ENCODE measurements at regions not wholly inside any gene's neighbourhood (a gene's known extent, or its start where the extent isn't known, plus 50 kb on each side); places are given as distances from the start of the nearest gene placed in this dataset.
"Not testable (repeated sequence)": the region's sequence is repeated elsewhere in the genome, so short reads cannot be mapped to it uniquely, and the experiment has no call there.

DNA sequence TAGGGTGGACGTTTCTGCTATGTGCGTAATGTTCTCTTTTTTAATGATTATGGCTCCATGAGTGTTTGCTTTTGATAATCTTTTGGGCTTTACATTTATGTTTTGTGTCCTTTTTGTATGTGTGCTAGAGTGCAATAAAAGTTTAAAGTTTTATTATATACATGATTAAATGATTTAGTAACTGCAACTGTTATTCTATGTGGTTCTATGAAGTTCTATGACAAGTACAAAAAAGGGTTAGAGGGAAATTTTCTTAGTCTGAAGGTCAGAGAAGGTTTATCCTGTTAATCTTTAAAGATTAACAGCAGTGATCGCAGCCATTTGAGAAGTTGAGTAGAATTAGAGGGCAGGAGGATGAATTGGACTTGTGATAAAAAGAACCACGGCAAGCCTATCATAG lies 386.4 kb upstream of the CHRM3 start:
- DNase-seq (ENCODE audit: low read depth): no peak

DNA sequence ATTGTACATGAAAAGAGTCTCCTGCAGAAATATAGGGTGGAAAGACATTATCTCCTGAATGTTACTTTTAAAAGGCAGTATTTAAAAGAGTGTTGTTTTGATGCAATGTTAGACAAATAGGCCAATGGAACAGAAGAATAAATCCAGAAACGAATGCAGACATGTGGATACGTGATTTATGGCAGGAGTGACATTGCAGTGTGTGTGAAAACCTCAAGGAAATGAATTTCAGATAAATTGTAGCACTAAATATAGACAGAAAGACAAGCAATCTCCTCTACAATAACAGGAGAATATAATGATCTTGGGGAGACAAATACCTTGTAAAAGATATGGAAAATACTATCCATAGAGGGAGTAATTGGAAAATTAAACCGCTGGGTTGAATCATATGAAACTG lies 387.8 kb upstream of the CHRM3 start:
- DNase-seq (ENCODE audit: low read depth): no peak

DNA sequence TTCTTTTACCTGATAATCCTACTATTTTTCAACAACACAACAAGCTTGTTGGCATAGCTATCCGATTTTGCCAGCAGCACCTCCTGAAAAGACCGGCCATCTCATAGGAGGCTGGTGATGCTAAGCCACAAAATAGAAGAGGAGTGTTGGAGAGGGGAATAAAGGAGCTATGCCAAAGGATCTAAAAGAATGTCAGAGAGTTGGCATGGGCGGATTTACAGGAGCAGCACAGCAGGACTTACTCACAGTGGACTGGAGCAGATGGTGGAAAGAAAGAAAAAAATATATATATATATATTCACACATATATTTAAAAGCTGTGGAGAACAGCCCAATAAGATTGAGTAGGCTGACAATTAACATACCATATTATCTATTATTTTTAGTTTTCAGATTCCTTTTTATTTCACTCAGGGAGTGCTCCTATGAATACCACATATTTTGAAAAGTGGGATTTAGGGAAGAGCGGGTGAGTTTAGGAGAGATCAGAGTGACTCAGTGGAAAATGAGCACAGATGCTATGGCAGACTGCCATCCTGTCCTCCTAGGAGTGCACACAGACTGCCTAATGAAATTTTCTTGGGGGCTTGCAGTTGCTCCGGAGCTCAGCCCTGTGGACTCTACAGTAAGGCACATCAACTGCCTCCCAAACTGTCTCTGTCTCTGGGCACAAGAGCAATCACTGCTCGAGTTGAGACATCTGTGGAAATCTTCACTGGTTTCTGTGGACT lies 394.4 kb upstream of the CHRM3 start:
- no peak for DNase-seq (ENCODE audit: low read depth)

DNA sequence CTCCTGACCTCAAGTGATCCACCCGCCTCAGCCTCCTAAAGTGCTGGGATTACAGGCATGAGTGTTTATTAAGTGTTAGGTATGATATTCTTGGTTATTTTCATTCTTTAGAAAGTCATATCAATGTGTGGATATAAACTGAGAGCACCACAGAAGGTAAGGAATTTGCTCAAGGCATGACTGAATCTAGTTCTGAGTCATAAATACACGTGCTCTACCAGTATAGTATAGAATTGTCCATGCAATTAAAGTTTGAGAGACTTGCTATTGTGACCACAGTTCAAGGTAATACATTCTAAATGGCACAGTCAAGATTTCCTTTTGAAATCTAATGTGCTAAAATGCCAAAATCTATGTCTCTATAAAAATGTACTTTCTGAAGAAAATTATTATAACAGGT lies 401.1 kb upstream of the CHRM3 start:
- DNase-seq (ENCODE audit: low read depth): no peak

DNA sequence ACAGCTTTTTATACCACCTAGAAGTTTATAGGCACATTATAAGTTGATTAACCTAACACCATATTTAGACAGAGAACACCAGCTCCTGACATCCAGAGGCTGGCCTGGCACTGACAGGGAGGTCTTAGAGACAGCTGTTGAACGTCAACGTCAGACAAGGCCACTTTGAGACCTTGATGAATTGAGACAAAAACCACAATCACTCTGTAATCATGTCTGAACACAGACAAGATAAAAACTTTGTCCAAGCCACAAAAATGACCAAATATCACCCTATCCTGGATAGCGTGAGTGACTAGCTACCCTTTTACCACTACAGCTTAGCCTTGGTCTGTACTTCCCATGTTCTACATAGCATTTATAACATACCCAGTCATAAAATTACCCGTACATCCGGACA lies 403.6 kb upstream of the CHRM3 start:
- no peak for DNase-seq (ENCODE audit: low read depth)

DNA sequence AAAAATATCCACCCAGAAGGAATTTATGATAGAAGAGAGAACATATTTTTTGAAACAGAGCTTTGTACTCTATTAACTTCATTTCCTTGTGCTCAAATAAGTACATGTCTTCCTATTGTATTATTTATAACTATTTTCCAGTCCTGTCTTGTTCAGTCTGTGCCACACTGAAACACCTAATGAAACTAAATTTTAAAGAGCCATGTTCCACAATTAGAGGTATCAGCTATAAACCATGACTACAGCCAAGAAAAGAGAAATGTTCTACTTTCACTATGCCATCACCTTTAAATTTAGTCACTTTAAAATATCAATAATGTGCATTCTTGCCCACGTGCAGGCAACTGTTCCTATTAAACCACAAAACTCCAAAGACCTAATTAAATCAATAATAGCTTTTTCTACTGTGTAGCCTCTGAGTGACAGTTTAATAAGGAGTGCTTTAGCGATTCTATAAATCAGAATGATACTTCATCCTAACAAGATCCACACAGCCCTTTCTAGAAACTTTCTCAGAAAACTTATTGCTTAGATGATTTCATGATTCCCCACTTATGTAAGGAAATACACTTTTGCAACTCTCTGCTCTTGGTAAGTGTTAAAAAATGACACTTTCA lies 404.9 kb upstream of the CHRM3 start:
- DNase-seq (ENCODE audit: low read depth): no peak

DNA sequence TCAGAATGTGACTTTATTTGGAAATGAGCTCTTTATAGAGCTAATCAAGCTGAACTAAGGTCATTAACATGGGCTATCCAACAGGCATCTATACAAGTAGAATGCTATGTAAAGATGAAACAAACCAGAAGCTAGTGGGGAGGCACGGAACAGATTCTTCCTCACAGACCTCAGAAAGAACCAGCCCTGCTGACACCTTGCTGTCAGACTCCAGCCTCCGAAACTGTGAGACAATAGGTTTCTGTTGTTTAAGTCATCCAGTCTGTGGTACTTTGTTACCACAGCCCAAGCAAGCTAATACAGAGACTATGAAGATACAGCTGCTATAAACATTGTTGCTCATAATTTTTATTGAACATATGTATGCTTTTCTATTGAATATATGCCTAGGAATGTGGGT lies 406.3 kb upstream of the CHRM3 start:
- no peak for DNase-seq (ENCODE audit: low read depth)

DNA sequence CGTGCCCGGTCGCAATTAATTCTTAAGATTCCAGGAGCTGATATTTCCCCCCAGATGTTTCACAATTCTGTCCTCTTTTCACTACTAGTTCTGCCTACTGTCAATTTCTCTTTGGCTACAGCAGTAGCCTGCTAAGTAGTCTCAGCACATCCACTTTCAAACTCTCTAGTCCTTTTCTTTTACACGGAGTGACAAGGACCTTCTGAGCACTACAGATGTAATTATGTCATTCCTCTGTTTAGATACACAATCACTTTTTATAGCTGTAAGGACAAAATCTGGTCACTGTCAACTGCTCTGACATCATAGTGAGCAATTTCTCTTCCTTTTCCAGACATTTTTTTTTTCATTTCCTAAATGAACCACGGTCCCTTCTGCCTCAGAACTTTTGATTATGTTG lies 421.7 kb upstream of the CHRM3 start:
- peak; percentile 6 for DNase-seq (ENCODE audit: low read depth)

DNA sequence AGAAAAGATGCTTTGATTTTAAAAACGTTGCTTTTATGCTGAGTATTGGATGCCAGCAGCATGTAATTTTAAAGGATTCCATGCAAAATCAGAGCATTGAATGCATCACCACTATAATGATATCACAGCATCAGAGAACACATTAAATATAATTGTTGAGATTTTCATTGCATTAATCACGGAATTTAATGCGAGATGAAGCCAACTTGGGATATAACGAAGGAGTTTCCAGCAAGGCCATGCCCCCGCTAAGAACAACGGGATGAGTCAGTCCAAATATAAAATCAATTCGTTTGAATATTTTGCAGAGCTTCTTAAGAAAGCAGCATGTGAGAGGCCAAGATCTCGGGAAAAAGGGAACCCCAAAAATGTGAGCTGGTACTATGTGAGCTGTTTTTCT lies 423.4 kb upstream of the CHRM3 start:
- DNase-seq (ENCODE audit: low read depth): no peak

DNA sequence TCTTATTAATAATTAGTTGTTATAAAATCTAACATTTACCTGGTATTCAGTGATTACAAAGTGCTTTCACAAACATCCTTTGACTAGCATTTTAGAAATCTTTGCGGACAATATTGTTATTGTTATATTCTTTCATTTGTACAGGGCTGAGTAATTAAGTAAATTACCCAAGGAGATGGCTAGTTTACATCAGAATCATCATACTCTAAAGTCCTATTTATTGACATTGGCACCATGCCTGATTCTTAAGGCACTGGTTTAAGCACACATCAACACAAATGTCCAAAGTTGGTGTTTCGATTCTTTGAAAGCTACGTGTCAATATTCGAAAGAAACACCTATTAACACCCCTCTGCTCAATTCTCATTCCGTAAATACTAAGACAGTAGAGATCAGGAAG lies 424.6 kb upstream of the CHRM3 start:
- DNase-seq (ENCODE audit: low read depth): no peak

DNA sequence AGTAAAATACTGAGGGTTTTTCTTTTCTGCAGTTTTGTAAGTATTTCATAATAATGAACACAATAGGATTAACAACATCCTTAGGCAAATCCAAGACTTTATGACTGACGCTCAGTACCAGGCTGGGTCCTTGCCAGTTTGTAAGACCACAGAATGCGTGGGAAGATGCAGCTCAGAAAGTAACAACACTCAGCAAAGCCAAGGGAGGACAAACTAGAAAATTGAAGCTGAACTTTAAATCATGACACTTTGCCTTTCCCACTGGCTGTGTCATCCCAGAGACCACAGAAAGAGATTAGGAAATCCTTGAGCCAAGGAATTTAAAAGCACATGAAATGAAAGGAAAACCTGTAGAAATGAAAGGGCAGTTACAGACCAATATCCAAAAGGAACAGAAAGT lies 426.3 kb upstream of the CHRM3 start:
- peak; percentile 3 for DNase-seq (ENCODE audit: low read depth)

DNA sequence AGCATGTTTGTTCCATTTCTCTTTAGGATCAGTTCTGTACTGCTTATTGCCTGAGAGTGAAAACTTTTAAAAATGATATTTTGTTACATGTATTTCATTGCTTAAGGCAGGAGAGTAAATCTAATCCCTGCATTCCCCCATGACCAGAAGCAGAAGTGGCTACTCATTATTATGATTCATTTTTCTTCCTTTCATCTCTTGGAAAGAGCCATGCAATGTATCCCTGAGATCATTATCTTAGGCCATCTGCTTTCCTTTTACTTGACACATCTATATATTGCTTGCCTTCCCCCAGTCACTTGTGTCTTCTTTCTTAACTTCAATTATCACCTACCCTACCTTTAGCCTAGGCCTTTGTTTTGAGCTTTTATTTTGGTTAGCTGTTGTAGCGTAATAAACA lies 430.4 kb upstream of the CHRM3 start:
- no peak for DNase-seq (ENCODE audit: low read depth)

DNA sequence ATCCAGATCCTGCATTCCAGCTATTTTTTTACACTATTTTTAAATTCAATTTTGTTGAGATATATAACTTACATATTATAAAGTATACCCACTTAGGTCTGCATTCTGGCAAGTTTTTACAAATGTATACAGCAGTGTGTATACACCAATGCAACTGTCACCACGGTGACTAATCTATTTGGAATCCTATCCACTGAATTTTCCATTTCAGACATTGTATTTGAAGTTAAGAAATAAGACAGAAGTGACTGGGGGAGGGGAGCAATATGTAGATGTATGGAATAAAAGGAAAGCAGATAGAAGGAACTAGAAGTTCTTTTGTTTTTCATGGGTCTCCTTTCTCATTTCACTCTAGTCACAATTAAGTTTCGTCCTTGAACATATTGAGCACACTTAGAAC lies 431.5 kb upstream of the CHRM3 start:
- DNase-seq (ENCODE audit: low read depth): no peak

DNA sequence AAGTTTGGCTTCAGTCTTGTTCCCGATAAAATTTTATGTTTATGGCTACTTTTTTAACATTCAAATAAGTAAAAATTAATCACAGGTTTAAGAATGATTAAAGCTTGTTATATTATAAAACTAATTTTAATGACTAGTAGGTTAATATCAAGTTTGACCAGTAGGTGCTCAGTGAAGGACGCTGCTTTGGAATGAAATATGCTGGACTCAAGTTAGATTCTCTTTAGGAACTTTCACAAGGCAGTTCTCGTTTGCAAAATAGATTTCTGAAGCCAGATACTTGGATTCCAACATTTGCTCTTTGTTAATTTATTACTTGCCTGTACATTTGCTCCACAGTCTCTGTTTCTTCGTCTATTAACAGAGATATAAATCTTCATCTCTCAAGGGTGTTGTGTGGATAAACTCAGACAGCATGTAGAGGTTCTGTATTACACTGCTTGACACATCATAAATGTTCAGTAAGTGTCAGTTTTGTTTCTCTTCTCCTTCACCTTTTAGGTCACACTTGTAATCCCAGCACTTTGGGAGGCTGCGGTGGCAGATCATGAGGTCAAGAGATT lies 432.8 kb upstream of the CHRM3 start:
- no peak for DNase-seq (ENCODE audit: low read depth)

DNA sequence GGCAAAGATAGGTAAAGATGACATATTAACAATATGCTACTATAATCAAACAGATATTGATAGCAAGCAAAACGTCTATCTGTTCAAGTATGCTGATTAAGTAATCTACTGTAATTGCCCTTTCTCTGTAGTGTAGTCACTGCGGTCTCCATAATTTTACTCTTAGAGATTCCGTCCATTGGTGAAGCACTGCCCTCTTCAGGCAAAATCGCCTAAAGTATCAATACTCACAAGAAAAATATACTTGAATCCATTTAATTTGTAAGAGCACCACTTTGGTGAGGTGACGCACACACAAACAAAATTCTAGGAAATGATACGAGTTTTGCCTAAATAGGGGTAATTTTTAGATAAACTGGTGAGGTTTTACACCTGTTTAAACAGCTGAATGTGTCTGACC lies 434.6 kb upstream of the CHRM3 start:
- DNase-seq (ENCODE audit: low read depth): no peak

DNA sequence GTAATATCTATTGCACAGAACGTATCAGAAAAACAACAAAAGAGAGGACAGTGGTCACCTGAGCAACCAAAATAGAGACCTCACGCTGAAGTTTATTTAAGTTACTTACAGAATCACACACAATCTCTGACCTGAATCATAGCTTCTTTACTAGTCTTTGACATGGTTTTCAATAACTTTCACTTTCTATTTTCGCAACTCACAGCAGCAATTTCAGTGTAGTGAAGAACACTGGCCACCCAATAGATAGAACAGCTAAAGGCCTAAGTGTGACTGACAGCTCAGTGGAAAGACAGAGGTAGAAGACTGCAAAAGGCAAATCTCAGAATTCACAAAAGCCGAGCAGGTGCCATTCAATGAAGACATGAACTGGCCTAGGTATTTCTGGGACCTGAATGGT lies 435.6 kb upstream of the CHRM3 start:
- DNase-seq (ENCODE audit: low read depth): no peak

DNA sequence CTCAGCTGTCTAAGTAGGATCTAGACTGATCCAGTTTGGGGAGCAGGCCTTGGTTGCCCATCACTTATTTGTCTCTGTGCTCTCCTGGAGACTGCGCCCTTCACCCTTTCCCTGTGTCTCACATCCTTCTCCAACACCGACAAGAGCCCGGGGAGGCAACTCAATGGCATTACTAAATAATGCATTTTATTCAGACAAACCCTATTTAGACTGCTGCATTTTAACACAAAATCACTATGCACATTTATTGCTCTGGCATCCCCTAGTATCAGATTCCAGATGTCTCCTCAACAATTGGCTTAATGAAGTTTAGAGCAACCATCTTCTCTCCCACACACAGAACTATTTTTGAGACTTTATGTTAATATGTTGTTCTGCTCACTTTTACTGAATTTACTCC lies 436.4 kb upstream of the CHRM3 start:
- DNase-seq (ENCODE audit: low read depth): no peak

DNA sequence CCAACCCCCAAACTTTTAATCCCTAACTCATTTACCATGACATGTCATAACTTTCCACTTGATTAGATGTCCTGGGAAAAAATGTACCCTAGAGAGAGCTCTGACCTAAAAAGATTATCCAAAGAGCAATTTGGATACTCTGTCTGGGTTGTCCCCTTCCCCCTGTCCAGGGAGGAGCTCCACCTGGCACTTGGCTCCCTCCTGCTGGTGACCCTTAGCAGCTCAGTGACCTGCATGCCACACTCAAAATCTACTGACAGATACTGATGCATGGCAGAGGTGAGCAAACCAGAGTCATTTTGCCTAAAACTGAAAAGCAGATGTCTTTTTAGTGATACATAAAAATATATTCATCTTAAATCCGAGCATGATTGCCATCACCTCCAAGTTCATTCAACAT lies 442.3 kb upstream of the CHRM3 start:
- no peak for DNase-seq (ENCODE audit: low read depth)

DNA sequence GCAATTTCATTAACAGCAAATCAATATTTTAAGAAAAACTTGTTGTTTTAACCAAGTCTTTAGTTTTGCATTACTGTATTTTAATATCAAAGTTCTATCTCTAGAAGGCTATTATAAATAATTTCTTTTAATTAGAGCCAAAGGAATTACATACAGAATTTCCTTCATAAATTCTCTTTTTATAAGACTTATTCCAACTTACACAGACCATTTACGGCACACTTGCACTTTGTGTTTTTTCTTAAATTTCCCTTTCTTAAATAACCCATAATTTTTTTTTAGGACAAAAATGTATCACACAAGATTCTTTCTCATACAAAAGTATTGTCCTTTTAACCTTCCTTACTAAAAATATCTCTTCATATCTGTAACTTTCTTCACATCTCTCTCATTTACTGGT lies 458.5 kb upstream of the CHRM3 start:
- no peak for DNase-seq (ENCODE audit: low read depth)

DNA sequence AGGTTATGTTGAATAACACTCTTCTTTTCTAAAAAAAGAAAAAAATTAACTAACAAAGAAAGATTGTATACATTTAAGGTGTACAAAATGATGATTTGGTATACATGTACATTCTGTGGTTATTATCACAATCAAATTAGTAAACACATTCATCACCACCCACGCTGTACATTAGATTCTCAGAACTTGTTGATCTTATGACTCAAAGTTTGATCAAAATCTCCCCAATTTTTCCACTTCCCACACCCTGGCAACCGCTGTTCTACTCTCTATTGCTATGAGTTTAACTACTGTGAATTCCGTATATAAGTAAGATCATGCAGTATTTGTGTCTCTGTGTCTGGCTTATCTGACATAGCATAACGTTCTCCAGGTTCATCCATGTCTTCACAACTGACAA lies 469.5 kb upstream of the CHRM3 start:
- no peak for DNase-seq (ENCODE audit: low read depth)

DNA sequence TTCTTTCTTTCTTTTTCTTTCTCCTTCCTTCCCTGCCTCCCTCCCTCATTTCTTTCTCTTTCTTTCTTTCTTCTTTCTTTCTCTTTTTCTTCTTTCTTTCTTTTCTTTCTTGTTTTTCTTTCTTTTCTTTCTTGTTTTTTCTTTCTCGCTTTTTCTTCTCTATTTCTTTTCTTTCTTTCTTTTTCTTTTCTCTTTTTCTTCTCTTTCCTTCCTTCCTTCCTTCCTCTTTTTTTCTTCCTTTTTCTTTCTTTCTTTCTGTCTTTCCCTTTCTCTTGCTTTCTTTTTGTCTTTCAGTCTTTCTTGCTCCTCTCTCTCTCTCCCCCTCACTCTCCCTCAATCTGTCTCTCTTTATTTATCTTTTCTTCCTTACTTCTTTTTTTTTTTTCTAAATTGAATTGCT lies 472.0 kb upstream of the CHRM3 start:
- no peak for DNase-seq (ENCODE audit: low read depth)

DNA sequence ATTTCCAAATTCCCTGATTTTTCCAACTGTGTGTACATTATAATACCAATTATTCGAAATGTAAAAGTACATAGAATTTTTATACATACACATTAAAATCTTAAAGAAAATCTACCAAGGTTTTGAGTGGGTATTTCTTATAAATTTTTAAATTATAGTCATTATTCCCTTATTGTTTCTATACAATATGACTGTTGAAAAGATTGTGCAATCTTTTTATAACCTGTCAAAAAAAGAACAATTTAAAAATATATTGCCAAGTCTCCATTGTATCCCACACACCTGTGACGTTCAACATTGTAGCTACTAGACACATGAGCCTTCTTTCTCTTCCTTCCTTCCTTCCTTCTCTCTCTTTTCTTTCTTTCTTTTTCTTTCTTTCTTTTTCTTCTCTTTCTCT lies 473.2 kb upstream of the CHRM3 start:
- DNase-seq (ENCODE audit: low read depth): no peak

DNA sequence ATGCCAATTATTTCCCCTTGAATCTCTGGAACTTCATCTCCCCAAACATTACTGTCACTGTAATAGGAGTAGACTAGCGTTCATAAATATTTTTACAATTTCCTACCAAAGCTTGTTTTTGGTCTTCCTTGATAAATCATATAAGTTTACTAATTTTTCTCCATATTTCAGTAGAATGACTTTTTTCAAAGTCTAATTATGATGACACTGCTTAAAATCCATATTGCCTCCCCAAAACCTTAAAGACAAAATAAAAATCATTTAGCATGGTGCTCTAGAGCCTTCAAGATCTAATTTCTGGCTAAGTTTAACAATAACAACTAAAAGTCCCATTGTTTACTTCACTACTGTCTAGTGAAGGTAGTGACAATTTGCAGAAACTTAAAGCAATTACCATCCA lies 474.2 kb upstream of the CHRM3 start:
- DNase-seq (ENCODE audit: low read depth): no peak

DNA sequence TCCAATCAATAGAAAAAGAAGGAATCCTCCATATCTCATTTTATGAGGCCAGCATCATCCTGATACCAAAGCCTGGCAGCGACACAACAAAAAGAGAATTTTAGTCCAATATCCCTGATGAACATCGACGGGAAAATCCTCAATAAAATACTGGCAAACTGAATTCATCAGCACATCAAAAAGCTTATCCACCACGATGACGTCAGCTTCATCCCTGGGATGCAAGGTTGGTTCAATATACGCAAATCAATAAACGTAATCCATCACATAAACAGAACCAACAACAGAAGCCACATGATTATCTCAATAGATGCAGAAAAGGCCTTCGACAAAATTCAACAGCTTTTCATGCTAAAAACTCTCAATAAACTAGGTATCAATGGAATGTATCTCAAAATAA lies 483.6 kb upstream of the CHRM3 start:
- not testable (repeated sequence) for DNase-seq (ENCODE audit: low read depth)
